GM12878 (cell line): ENCODE measurements at regions not wholly inside any gene's neighbourhood (a gene's known extent, or its start where the extent isn't known, plus 50 kb on each side); places are given as distances from the start of the nearest gene placed in this dataset.

Source experiments
- ATAC-seq: fragments of 200-7000 bp; cut with Tn5 transposase; 3 replicates; pipeline ENCODE4 v1.9.1; 2020; ENCODE audit warnings: mild to moderate bottlenecking, moderate library complexity
- BruUV-seq: library from RNA; stranded (reverse); fragments of 400-500 nt; replicated peaks from 2 replicates; lab custom pipeline; 2021; lab: Mats Ljungman, UMichigan
- CTCF ChIA-PET: fragments of 300-600 bp; sonication (Branson Sonifier 250); formaldehyde crosslinking; extraction: SDS; loops from one replicate; lab custom pipeline; 2021; ENCODE audit warnings: inconsistent platforms; lab: Yijun Ruan, JAX
- POLR2A ChIA-PET: fragments of 350-600 bp; formaldehyde crosslinking; extraction: SDS; loops from one replicate; lab custom pipeline; 2021; ENCODE audit warnings: inconsistent platforms; lab: Charles Lee
- RAD21 ChIA-PET: fragments of 300-600 bp; sonication (Branson Sonifier 250); formaldehyde crosslinking; loops from one replicate; lab custom pipeline; 2023; ENCODE audit warnings: antibody characterized with exemption; ENCODE audit not compliant: unreplicated experiment; lab: Charles Lee
- SMC1A ChIA-PET: fragments of 300-600 bp; sonication (Branson Sonifier 250); formaldehyde crosslinking; loops from one replicate; lab custom pipeline; 2023; ENCODE audit not compliant: unreplicated experiment, uncharacterized antibody; lab: Charles Lee
- DNase-seq: peaks from one replicate; pipeline ENCODE4 v3.0.0-alpha.2; 2011; ENCODE audit warnings: low read depth, low spot score
- FAIRE-seq: peaks from 3 replicates; lab custom pipeline; 2011; peaks lifted over from hg19 to GRCh38; lab: Jason Lieb, UNC
- H2AFZ ChIP-seq: 2 replicates; pipeline ENCODE4 v1.6.0; 2011; ENCODE audit warnings: low read depth, low read length, control low read depth; ENCODE audit not compliant: control insufficient read depth
- H3K27ac ChIP-seq: 2 replicates; pipeline ENCODE4 v1.5.1; 2011; ENCODE audit warnings: control low read depth; ENCODE audit not compliant: control insufficient read depth, insufficient read depth
- H3K27me3 ChIP-seq, 2 experiments: replicated peaks in 1 of 2; 2 replicates each; pipeline versions ENCODE4 v1.6.0 to v1.6.1; 2011; ENCODE audit warnings: low read length in 1 of 2; ENCODE audit not compliant: control insufficient read depth in 2 of 2, insufficient read depth in 2 of 2
- H3K36me3 ChIP-seq, 2 experiments: 2 replicates each; pipeline ENCODE4 v1.5.1; 2011; ENCODE audit warnings: low read length in 1 of 2; ENCODE audit not compliant: control insufficient read depth in 2 of 2, insufficient read depth in 2 of 2
- H3K4me1 ChIP-seq: 2 replicates; pipeline ENCODE4 v1.6.1; 2011; ENCODE audit warnings: mild to moderate bottlenecking, low read length, moderate library complexity, mixed read lengths; ENCODE audit not compliant: control insufficient read depth, insufficient read depth
- H3K4me2 ChIP-seq: 2 replicates; pipeline ENCODE4 v1.6.0; 2011; ENCODE audit warnings: control low read depth; ENCODE audit not compliant: control insufficient read depth, insufficient read depth
- H3K4me3 ChIP-seq: fragments of 200-600 bp; sonication (generic); 2 replicates; pipeline ENCODE4 v1.5.1; 2016
- H3K79me2 ChIP-seq: 2 replicates; pipeline ENCODE4 v1.6.0; 2011; ENCODE audit warnings: low read length; ENCODE audit not compliant: control insufficient read depth, insufficient read depth
- H3K9ac ChIP-seq: 2 replicates; pipeline ENCODE4 v1.8.0; 2011; ENCODE audit warnings: low read length, control low read depth, mixed read lengths; ENCODE audit not compliant: control insufficient read depth, insufficient read depth
- H3K9me3 ChIP-seq: replicated peaks from 3 replicates; pipeline ENCODE4 v1.5.1; 2011; ENCODE audit warnings: mild to moderate bottlenecking, low read length; ENCODE audit not compliant: control insufficient read depth, insufficient read depth
- H4K20me1 ChIP-seq: 2 replicates; pipeline ENCODE4 v1.6.0; 2011; ENCODE audit not compliant: control insufficient read depth, insufficient read depth
- ETV6 ChIP-seq, 2 experiments: fragments of 450-650 bp in 1 of 2; IDR thresholded peaks in 1 of 2; conservative IDR thresholded peaks in 1 of 2; 2 replicates each; pipeline ENCODE4 v1.6.1; 2014; ENCODE audit warnings: antibody characterized with exemption in 1 of 2, borderline replicate concordance in 1 of 2, low read depth in 1 of 2, mild to moderate bottlenecking in 1 of 2, moderate library complexity in 1 of 2
- MYB ChIP-seq: fragments of 150-350 bp; IDR thresholded peaks from 2 replicates; pipeline ENCODE4 v1.6.1; 2014; ENCODE audit warnings: mild to moderate bottlenecking, low read depth, low read length, borderline replicate concordance
- MYC ChIP-seq: IDR thresholded peaks from 2 replicates; pipeline ENCODE4 v1.6.1; 2011; ENCODE audit warnings: mild to moderate bottlenecking, low read length, moderate library complexity, inconsistent platforms; ENCODE audit not compliant: insufficient read depth, insufficient replicate concordance, insufficient read length, severe bottlenecking
- RCOR1 ChIP-seq: conservative IDR thresholded peaks from 2 replicates; pipeline ENCODE4 v1.6.1; 2012; ENCODE audit warnings: low read depth, low read length, improper control_type of control experiment
- RELA ChIP-seq: fragments of 450-650 bp; IDR thresholded peaks from 2 replicates; pipeline ENCODE4 v1.8.0; 2014; ENCODE audit warnings: borderline replicate concordance; ENCODE audit not compliant: partially characterized antibody
- SRF ChIP-seq, 2 experiments: IDR thresholded peaks; 2 replicates each; pipeline ENCODE4 v1.6.1; 2011; ENCODE audit warnings: low read depth in 2 of 2, low read length in 2 of 2, mild to moderate bottlenecking in 1 of 2, moderate library complexity in 1 of 2
- USF1 ChIP-seq: IDR thresholded peaks from 2 replicates; pipeline ENCODE4 v1.6.1; 2011; ENCODE audit warnings: borderline replicate concordance, low read depth, mild to moderate bottlenecking, moderate library complexity, mixed read lengths, low read length; ENCODE audit not compliant: insufficient read depth; ENCODE audit errors: extremely low read length
- ZZZ3 ChIP-seq: IDR thresholded peaks from 2 replicates; pipeline ENCODE4 v1.6.1; 2011; ENCODE audit warnings: low read depth; ENCODE audit not compliant: control insufficient read depth, insufficient read length
- WGBS: methylation state at CpG from one replicate; pipeline ENCODE4 v1.1.6; 2016; ENCODE audit warnings: low lambda C conversion rate; ENCODE audit not compliant: insufficient replicate concordance, insufficient coverage; ENCODE audit errors: missing lambda C conversion rate; 5-methylcytosine and 5-hydroxymethylcytosine counted together
- in situ Hi-C: fragments of 300-500 bp; cut with MboI; formaldehyde crosslinking; loops from 9 replicates; pipeline ENCODE4 v1.14.3; 2018; ENCODE audit warnings: mixed read lengths
- intact Hi-C: fragments of 100-400 bp; cut with micrococcal nuclease; formaldehyde crosslinking; loops from one replicate; pipeline ENCODE4 v1.14.2; 2022; ENCODE audit not compliant: unreplicated experiment
- TF ChIP-seq, protein P1 (sequence below): fragments of 450-650 bp; IDR thresholded peaks from 2 replicates; pipeline ENCODE4 v1.6.1; 2016; ENCODE audit warnings: mild to moderate bottlenecking, moderate library complexity, borderline replicate concordance
- TF ChIP-seq, protein P2 (sequence below): IDR thresholded peaks from 2 replicates; pipeline ENCODE4 v1.6.1; 2011; ENCODE audit warnings: mild to moderate bottlenecking, low read depth, low read length, moderate library complexity; ENCODE audit not compliant: insufficient replicate concordance

GRCh38 chr5:170442921-170443320 is 53.8 kb upstream of the KCNMB1 start (continued):
- TF ChIP-seq MYB (no peak), RCOR1 (no peak)
- TF ChIP-seq, protein P1, sequence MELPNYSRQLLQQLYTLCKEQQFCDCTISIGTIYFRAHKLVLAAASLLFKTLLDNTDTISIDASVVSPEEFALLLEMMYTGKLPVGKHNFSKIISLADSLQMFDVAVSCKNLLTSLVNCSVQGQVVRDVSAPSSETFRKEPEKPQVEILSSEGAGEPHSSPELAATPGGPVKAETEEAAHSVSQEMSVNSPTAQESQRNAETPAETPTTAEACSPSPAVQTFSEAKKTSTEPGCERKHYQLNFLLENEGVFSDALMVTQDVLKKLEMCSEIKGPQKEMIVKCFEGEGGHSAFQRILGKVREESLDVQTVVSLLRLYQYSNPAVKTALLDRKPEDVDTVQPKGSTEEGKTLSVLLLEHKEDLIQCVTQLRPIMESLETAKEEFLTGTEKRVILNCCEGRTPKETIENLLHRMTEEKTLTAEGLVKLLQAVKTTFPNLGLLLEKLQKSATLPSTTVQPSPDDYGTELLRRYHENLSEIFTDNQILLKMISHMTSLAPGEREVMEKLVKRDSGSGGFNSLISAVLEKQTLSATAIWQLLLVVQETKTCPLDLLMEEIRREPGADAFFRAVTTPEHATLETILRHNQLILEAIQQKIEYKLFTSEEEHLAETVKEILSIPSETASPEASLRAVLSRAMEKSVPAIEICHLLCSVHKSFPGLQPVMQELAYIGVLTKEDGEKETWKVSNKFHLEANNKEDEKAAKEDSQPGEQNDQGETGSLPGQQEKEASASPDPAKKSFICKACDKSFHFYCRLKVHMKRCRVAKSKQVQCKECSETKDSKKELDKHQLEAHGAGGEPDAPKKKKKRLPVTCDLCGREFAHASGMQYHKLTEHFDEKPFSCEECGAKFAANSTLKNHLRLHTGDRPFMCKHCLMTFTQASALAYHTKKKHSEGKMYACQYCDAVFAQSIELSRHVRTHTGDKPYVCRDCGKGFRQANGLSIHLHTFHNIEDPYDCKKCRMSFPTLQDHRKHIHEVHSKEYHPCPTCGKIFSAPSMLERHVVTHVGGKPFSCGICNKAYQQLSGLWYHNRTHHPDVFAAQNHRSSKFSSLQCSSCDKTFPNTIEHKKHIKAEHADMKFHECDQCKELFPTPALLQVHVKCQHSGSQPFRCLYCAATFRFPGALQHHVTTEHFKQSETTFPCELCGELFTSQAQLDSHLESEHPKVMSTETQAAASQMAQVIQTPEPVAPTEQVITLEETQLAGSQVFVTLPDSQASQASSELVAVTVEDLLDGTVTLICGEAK: no peak
- TF ChIP-seq, protein P2, sequence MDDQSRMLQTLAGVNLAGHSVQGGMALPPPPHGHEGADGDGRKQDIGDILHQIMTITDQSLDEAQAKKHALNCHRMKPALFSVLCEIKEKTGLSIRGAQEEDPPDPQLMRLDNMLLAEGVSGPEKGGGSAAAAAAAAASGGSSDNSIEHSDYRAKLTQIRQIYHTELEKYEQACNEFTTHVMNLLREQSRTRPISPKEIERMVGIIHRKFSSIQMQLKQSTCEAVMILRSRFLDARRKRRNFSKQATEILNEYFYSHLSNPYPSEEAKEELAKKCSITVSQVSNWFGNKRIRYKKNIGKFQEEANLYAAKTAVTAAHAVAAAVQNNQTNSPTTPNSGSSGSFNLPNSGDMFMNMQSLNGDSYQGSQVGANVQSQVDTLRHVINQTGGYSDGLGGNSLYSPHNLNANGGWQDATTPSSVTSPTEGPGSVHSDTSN: no peak

- Histone ChIP-seq H3K4me2 (no peak overlapping the region), H3K9ac (no peak overlapping the region), H2AFZ (no peak overlapping the region), H3K36me3 (no peaks in the 10 kb centered on the region), H3K27ac (no peak overlapping the region), H3K4me1 (no peaks in the 10 kb centered on the region), H3K27me3 (peaks cover 0 to 2% of the 10 kb centered on the region in 2 experiments; a peak in 2 of 4 replicates), H3K4me3 (no peak overlapping the region), H3K9me3 (no peaks in the 10 kb centered on the region; the same call in 2 of the 3 replicates), H3K79me2 (no peaks in the 10 kb centered on the region), H4K20me1 (no peaks in the 10 kb centered on the region)
- RAD21 ChIA-PET: interaction anchor here (0.6 kb wide), 1 partner anchor 792 kb away, joined by 4 read pairs; no protein-coding TSS in a partner anchor
- TF ChIP-seq USF1: no peak
- TF ChIP-seq ETV6 (conservative IDR thresholded peaks at IDR 0.05 in 1 of 2, IDR thresholded peaks at IDR 0.05 in 1 of 2; ENCODE audit: borderline replicate concordance in 1 of 2, low read depth in 1 of 2): no peak
- TF ChIP-seq ZZZ3: no peak
- TF ChIP-seq RELA: no peak
- TF ChIP-seq SRF (IDR thresholded peaks at IDR 0.05; ENCODE audit: low read depth in 2 of 2, low read length in 2 of 2): no peak
- no peak for TF ChIP-seq MYC
- intact Hi-C loops (no loop called here), in situ Hi-C loops (no loop called here)
- CTCF ChIA-PET: interaction anchor here (1.1 kb wide), 1 partner anchor 181 kb away, joined by 4 read pairs; no protein-coding TSS in a partner anchor
- BruUV-seq: no TSS peak
- ATAC-seq: no peak
- DNase-seq: no peak
- POLR2A ChIA-PET: no interaction called here
- WGBS: 10% methylated on average over 5 of the region's 5 CpGs
- SMC1A ChIA-PET: no interaction called here
- FAIRE-seq: no peak
Measured at GRCh38 chr5:170442391-170442790, 53.2 kb upstream of the KCNMB1 start.
